IMR-90 (cell line): ENCODE measurements at regions not wholly inside any gene's neighbourhood (a gene's known extent, or its start where the extent isn't known, plus 50 kb on each side); places are given as distances from the start of the nearest gene placed in this dataset.

Source experiments
- ATAC-seq: fragments of 200-7000 bp; cut with Tn5 transposase; 2 replicates; pipeline ENCODE4 v1.9.1; 2020; ENCODE audit warnings: low read depth, mild to moderate bottlenecking, moderate library complexity
- BruUV-seq: library from RNA; stranded (reverse); fragments of 400-500 nt; replicated peaks from 2 replicates; lab custom pipeline; 2021; lab: Mats Ljungman, UMichigan
- CTCF ChIA-PET: fragments of 300-600 bp; formaldehyde crosslinking; extraction: SDS; loops from one replicate; lab custom pipeline; 2021; ENCODE audit warnings: antibody characterized with exemption; lab: Yijun Ruan, JAX
- POLR2A ChIA-PET: fragments of 300-600 bp; sonication (Branson Sonifier 250); formaldehyde crosslinking; loops from one replicate; lab custom pipeline; 2022; ENCODE audit warnings: antibody characterized with exemption; ENCODE audit not compliant: unreplicated experiment; lab: Charles Lee
- DNase-seq: peaks from one replicate; pipeline ENCODE4 v3.0.0; 2013
- H2AFZ ChIP-seq: replicated peaks from 2 replicates; pipeline ENCODE3; 2013; ENCODE audit warnings: low read length, mild to moderate bottlenecking; ENCODE audit not compliant: poor library complexity
- H2AK5ac ChIP-seq: 2 replicates; pipeline ENCODE4 v1.6.1; 2013; ENCODE audit warnings: low read depth, low read length, inconsistent platforms
- H2AK9ac ChIP-seq: replicated peaks from 2 replicates; pipeline ENCODE3; 2013; ENCODE audit warnings: mild to moderate bottlenecking, low read depth, low read length, moderate library complexity; ENCODE audit not compliant: poor library complexity
- H2BK120ac ChIP-seq: 2 replicates; pipeline ENCODE4 v1.6.1; 2013; ENCODE audit warnings: low read depth, low read length, inconsistent platforms
- H2BK15ac ChIP-seq: 3 replicates; pipeline ENCODE4 v1.6.1; 2013; ENCODE audit warnings: low read depth, low read length, inconsistent platforms
- H2BK20ac ChIP-seq: 2 replicates; pipeline ENCODE4 v1.6.1; 2013; ENCODE audit warnings: low read depth, mild to moderate bottlenecking, inconsistent platforms, low read length, moderate library complexity
- H2BK5ac ChIP-seq: 2 replicates; pipeline ENCODE4 v1.6.1; 2013; ENCODE audit warnings: mild to moderate bottlenecking, low read depth, low read length, inconsistent platforms; ENCODE audit not compliant: poor library complexity, severe bottlenecking
- H3K14ac ChIP-seq: replicated peaks from 2 replicates; pipeline ENCODE4 v1.6.1; 2013; ENCODE audit warnings: low read depth, low read length, inconsistent platforms
- H3K18ac ChIP-seq: 2 replicates; pipeline ENCODE4 v1.6.1; 2013; ENCODE audit warnings: low read depth, low read length, control low read depth
- H3K23ac ChIP-seq: 2 replicates; pipeline ENCODE4 v1.6.1; 2013; ENCODE audit warnings: low read depth, low read length, inconsistent platforms
- H3K27ac ChIP-seq: 2 replicates; pipeline ENCODE4 v1.5.1; 2013; ENCODE audit warnings: mild to moderate bottlenecking, control low read depth, low read length; ENCODE audit not compliant: insufficient read depth
- H3K27me3 ChIP-seq: 2 replicates; pipeline ENCODE4 v1.6.1; 2013; ENCODE audit warnings: low read length; ENCODE audit not compliant: control insufficient read depth, insufficient read depth
- H3K36me3 ChIP-seq: 2 replicates; pipeline ENCODE4 v1.6.1; 2013; ENCODE audit warnings: low read length, mixed read lengths; ENCODE audit not compliant: control insufficient read depth, insufficient read depth
- H3K4ac ChIP-seq: 2 replicates; pipeline ENCODE4 v1.6.1; 2013; ENCODE audit warnings: low read depth, low read length, inconsistent platforms
- H3K4me1 ChIP-seq: 2 replicates; pipeline ENCODE4 v1.6.1; 2013; ENCODE audit warnings: low read length, mixed read lengths; ENCODE audit not compliant: control insufficient read depth, insufficient read depth
- H3K4me2 ChIP-seq: 2 replicates; pipeline ENCODE4 v1.6.1; 2013; ENCODE audit warnings: low read depth, mild to moderate bottlenecking, control low read depth, low read length, moderate library complexity
- H3K4me3 ChIP-seq: 2 replicates; pipeline ENCODE4 v1.5.1; 2013; ENCODE audit warnings: low read depth, mild to moderate bottlenecking, control low read depth, low read length, moderate library complexity; ENCODE audit not compliant: insufficient read depth
- H3K56ac ChIP-seq: 2 replicates; pipeline ENCODE4 v1.6.1; 2013; ENCODE audit warnings: low read length, inconsistent platforms; ENCODE audit not compliant: insufficient read depth; ENCODE audit errors: extremely low read depth
- H3K79me1 ChIP-seq, 2 experiments: 2 replicates each; pipeline ENCODE4 v1.6.1; 2013; ENCODE audit warnings: low read length in 2 of 2, inconsistent platforms in 1 of 2, low read depth in 1 of 2
- H3K9ac ChIP-seq: 2 replicates; pipeline ENCODE4 v1.6.1; 2013; ENCODE audit warnings: low read depth, low read length, control low read depth
- H3K9me1 ChIP-seq: 2 replicates; pipeline ENCODE4 v1.6.1; 2013; ENCODE audit warnings: low read length, inconsistent platforms; ENCODE audit not compliant: insufficient read depth
- H3K9me3 ChIP-seq: 2 replicates; pipeline ENCODE4 v1.6.1; 2013; ENCODE audit warnings: low read length; ENCODE audit not compliant: control insufficient read depth, insufficient read depth
- H4K20me1 ChIP-seq: 2 replicates; pipeline ENCODE4 v1.6.1; 2013; ENCODE audit warnings: low read length, inconsistent platforms; ENCODE audit not compliant: insufficient read depth
- H4K5ac ChIP-seq: 2 replicates; pipeline ENCODE4 v1.6.1; 2013; ENCODE audit warnings: mild to moderate bottlenecking, low read depth, low read length, control low read depth
- H4K8ac ChIP-seq, 2 experiments: 2 replicates each; pipeline ENCODE4 v1.6.1; 2013; ENCODE audit warnings: low read depth in 2 of 2, low read length in 2 of 2, control low read depth in 1 of 2, inconsistent platforms in 1 of 2
- H4K91ac ChIP-seq: 2 replicates; pipeline ENCODE4 v1.6.1; 2013; ENCODE audit warnings: low read depth, low read length, inconsistent platforms; ENCODE audit not compliant: insufficient read depth
- BHLHE40 ChIP-seq: fragments of 150-350 bp; IDR thresholded peaks from 2 replicates; pipeline ENCODE4 v1.6.1; 2016; ENCODE audit warnings: mild to moderate bottlenecking, low read depth, low read length
- CEBPB ChIP-seq: IDR thresholded peaks from 2 replicates; pipeline ENCODE4 v1.6.1; 2012; ENCODE audit warnings: low read depth, low read length, improper control_type of control experiment
- CHD1 ChIP-seq: IDR thresholded peaks from 2 replicates; pipeline ENCODE4 v1.6.1; 2012; ENCODE audit warnings: low read depth, low read length, improper control_type of control experiment
- ELK1 ChIP-seq: fragments of 150-350 bp; IDR thresholded peaks from 2 replicates; pipeline ENCODE4 v1.6.1; 2016; ENCODE audit warnings: low read depth, mild to moderate bottlenecking, low read length, moderate library complexity, borderline replicate concordance
- FOS ChIP-seq: fragments of 150-350 bp; IDR thresholded peaks from 2 replicates; pipeline ENCODE4 v1.6.1; 2016; ENCODE audit warnings: low read depth, low read length
- MAFK ChIP-seq: IDR thresholded peaks from 2 replicates; pipeline ENCODE4 v1.6.1; 2012; ENCODE audit warnings: low read depth, low read length, improper control_type of control experiment
- MAZ ChIP-seq: IDR thresholded peaks from 2 replicates; pipeline ENCODE4 v1.6.1; 2012; ENCODE audit warnings: low read depth, mild to moderate bottlenecking, low read length, improper control_type of control experiment, moderate library complexity, borderline replicate concordance
- MXI1 ChIP-seq: IDR thresholded peaks from 2 replicates; pipeline ENCODE4 v1.6.1; 2012; ENCODE audit warnings: low read depth, mild to moderate bottlenecking, low read length, moderate library complexity, borderline replicate concordance
- NFE2L2 ChIP-seq: fragments of 150-350 bp; IDR thresholded peaks from 2 replicates; pipeline ENCODE4 v1.6.1; 2016; ENCODE audit warnings: low read depth, mild to moderate bottlenecking, low read length
- POLR2A ChIP-seq: IDR thresholded peaks from 2 replicates; pipeline ENCODE4 v1.6.1; 2012; ENCODE audit warnings: mild to moderate bottlenecking, low read depth, low read length
- RAD21 ChIP-seq: IDR thresholded peaks from 2 replicates; pipeline ENCODE4 v1.6.1; 2012; ENCODE audit warnings: low read length, improper control_type of control experiment
- RCOR1 ChIP-seq: IDR thresholded peaks from 2 replicates; pipeline ENCODE4 v1.6.1; 2012; ENCODE audit warnings: mild to moderate bottlenecking, low read length, improper control_type of control experiment; ENCODE audit not compliant: insufficient replicate concordance
- RFX5 ChIP-seq: IDR thresholded peaks from 2 replicates; pipeline ENCODE4 v1.8.0; 2012; ENCODE audit warnings: low read depth, mild to moderate bottlenecking, low read length, moderate library complexity
- SMC3 ChIP-seq: fragments of 150-350 bp; IDR thresholded peaks from 2 replicates; pipeline ENCODE4 v1.6.1; 2016; ENCODE audit warnings: low read depth, mild to moderate bottlenecking, antibody characterized with exemption, low read length, moderate library complexity
- WGBS, 2 experiments: methylation state at CpG; one replicate each; pipeline versions ENCODE4 v1.1.5 to v1.1.7; 2013; ENCODE audit warnings: missing lambda C conversion rate in 2 of 2; ENCODE audit not compliant: insufficient read length in 1 of 2; ENCODE audit errors: extremely low coverage in 2 of 2; 5-methylcytosine and 5-hydroxymethylcytosine counted together
- dilution Hi-C: fragments of 300-500 bp; cut with HindIII; formaldehyde crosslinking; loops from one replicate; pipeline ENCODE4 v1.14.3; 2018; ENCODE audit warnings: low sequenced_read_pairs; ENCODE audit not compliant: unreplicated experiment
- in situ Hi-C: fragments of 300-500 bp; cut with MboI; formaldehyde crosslinking; loops from 3 replicates; pipeline ENCODE4 v1.14.3; 2019; ENCODE audit warnings: low sequenced_read_pairs, inconsistent platforms, mixed read lengths
- intact Hi-C: fragments of 100-400 bp; cut with micrococcal nuclease; formaldehyde crosslinking; loops from 2 replicates; pipeline ENCODE4 v1.10.0; 2022
- TF ChIP-seq, protein P1 (sequence below): fragments of 150-350 bp; IDR thresholded peaks from 2 replicates; pipeline ENCODE4 v1.6.1; 2017; ENCODE audit warnings: mild to moderate bottlenecking, antibody characterized with exemption, low read length, low read depth
- TF ChIP-seq, protein P2 (sequence below): conservative IDR thresholded peaks from 2 replicates; pipeline ENCODE4 v1.5.1; 2012; ENCODE audit warnings: mild to moderate bottlenecking, low read depth, low read length, improper control_type of control experiment

DNA sequence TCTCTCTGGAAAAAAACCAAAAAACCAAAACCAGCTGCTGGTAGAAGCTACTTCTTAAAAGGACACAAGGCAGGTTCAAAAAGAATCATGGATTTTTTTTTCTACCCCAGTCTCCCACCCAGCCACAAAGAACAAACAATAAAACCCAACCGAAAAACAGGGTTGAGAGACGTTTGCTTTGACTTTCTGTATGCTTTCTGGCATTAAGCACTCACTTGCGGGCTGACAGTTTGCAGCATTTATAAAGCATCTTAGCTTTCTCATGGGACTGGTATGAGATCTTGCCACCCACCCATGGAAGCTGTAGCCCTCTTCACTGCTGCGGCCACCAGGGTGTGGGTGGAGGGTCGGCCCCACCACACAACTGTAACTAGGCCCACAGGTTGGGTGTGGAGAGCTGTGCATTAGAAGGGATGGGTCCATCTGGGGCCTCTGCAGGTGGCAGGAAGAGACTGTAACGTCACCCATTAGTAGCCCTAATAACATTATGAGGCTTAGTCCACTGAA, 165.7 kb downstream of the RHOU start:
- Histone ChIP-seq H4K91ac (no peak overlapping the region), H3K79me1 (no peaks in the 10 kb centered on the region), H2AK5ac (no peak overlapping the region), H3K4me2 (no peak overlapping the region; the same call in 1 of the 2 replicates), H2BK20ac (no peak overlapping the region), H3K9me1 (peaks cover 14% of the 10 kb centered on the region), H2AK9ac (no peak overlapping the region), H4K8ac (no peak overlapping the region), H3K4me3 (no peak overlapping the region), H3K27me3 (no peaks in the 10 kb centered on the region; the same call in 1 of the 2 replicates), H2BK5ac (no peak overlapping the region), H3K9ac (no peak overlapping the region), H3K4ac (0 out of 2 replicates have a peak overlapping the region, but pooled peaks have one; percentile 8), H3K23ac (no peak overlapping the region), H3K18ac (no peak overlapping the region), H2BK120ac (peak overlapping the region; percentile 38), H3K14ac (no peak overlapping the region), H3K56ac (no peak overlapping the region), H2BK15ac (no peak overlapping the region), H4K5ac (no peak overlapping the region; the same call in 1 of the 2 replicates), H3K27ac (peak overlapping the region; percentile 10; the same call in 1 of the 2 replicates), H3K36me3 (no peaks in the 10 kb centered on the region), H3K4me1 (peaks cover 25% of the 10 kb centered on the region), H3K9me3 (no peaks in the 10 kb centered on the region), H4K20me1 (peaks cover 4% of the 10 kb centered on the region; the same call in 1 of the 2 replicates), H2AFZ (no peak overlapping the region)
- ChIA-PET CTCF (interaction anchor here (0.7 to 1.0 kb wide), 4 partner anchors 9 to 129 kb away, joined by 3 read pairs; no protein-coding TSS in a partner anchor), POLR2A (interaction anchor here (1.0 kb wide), 1 partner anchor 10 kb away, joined by 3 read pairs; no protein-coding TSS in a partner anchor)
- intact Hi-C loops = loop anchor here (10.0 kb wide), 1 partner anchor 324 kb away; no protein-coding TSS in a partner anchor
- ATAC-seq (no peak), DNase-seq (no peak)
- no peak for TF ChIP-seq MXI1
- no peak for TF ChIP-seq RCOR1
- TF ChIP-seq MAZ = no peak
- no peak for TF ChIP-seq FOS
- TF ChIP-seq, protein P1, sequence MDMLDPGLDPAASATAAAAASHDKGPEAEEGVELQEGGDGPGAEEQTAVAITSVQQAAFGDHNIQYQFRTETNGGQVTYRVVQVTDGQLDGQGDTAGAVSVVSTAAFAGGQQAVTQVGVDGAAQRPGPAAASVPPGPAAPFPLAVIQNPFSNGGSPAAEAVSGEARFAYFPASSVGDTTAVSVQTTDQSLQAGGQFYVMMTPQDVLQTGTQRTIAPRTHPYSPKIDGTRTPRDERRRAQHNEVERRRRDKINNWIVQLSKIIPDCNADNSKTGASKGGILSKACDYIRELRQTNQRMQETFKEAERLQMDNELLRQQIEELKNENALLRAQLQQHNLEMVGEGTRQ = no peak
- TF ChIP-seq, protein P2, sequence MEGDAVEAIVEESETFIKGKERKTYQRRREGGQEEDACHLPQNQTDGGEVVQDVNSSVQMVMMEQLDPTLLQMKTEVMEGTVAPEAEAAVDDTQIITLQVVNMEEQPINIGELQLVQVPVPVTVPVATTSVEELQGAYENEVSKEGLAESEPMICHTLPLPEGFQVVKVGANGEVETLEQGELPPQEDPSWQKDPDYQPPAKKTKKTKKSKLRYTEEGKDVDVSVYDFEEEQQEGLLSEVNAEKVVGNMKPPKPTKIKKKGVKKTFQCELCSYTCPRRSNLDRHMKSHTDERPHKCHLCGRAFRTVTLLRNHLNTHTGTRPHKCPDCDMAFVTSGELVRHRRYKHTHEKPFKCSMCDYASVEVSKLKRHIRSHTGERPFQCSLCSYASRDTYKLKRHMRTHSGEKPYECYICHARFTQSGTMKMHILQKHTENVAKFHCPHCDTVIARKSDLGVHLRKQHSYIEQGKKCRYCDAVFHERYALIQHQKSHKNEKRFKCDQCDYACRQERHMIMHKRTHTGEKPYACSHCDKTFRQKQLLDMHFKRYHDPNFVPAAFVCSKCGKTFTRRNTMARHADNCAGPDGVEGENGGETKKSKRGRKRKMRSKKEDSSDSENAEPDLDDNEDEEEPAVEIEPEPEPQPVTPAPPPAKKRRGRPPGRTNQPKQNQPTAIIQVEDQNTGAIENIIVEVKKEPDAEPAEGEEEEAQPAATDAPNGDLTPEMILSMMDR = no peak
- no peak for TF ChIP-seq RAD21
- no peak for TF ChIP-seq SMC3
- TF ChIP-seq CHD1 = no peak
- TF ChIP-seq NFE2L2 = no peak
- no peak for TF ChIP-seq RFX5
- no peak for TF ChIP-seq ELK1
- no peak for TF ChIP-seq CEBPB
- no peak for TF ChIP-seq POLR2A
- no peak for TF ChIP-seq BHLHE40
- no peak for TF ChIP-seq MAFK
- no TSS peak for BruUV-seq
- dilution Hi-C loops = no loop called here
- no CpG with 5 or more reads among the region's 6 CpGs for whole genome bisulfite sequencing, 2 experiments
- in situ Hi-C loops = no loop called here
